ENCODE measurements at regions not wholly inside any gene's neighbourhood (a gene's known extent, or its start where the extent isn't known, plus 50 kb on each side); places are given as distances from the start of the nearest gene placed in this dataset.
A peak's percentile ranks its signal among the peaks of the same experiment; 100 is the strongest.
"Not testable (repeated sequence)": the region's sequence is repeated elsewhere in the genome, so short reads cannot be mapped to it uniquely, and the experiment has no call there.

DNA sequence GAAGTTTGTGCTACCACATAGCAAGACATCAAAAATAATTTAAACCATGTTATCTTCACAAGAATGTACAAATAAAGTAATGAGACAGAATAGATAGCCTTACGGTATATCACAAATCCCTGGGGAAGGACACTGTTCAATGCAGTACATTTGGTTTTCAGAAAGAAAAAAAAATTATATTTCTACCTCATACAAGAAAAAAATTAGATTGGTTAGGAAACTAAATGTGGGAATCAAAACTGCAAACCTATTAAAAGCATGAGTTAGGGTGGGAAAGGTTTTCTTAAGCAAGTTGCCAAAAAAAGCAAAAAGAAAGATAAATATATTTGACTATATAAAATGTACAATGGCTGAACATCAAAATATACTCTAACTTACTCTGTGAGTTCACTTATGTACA lies 201.9 kb upstream of the NREP start:
- Histone ChIP-seq H3K36me3 (ENCODE audit: control insufficient read depth, insufficient read depth, low read length) (no peaks in the 10 kb centered on the region), H3K4me3 (ENCODE audit: low read depth, low read length) (no peak overlapping the region), H3K27me3 (ENCODE audit: control insufficient read depth, insufficient read depth, low read length) (no peaks in the 10 kb centered on the region)
- TF ChIP-seq, protein P1, sequence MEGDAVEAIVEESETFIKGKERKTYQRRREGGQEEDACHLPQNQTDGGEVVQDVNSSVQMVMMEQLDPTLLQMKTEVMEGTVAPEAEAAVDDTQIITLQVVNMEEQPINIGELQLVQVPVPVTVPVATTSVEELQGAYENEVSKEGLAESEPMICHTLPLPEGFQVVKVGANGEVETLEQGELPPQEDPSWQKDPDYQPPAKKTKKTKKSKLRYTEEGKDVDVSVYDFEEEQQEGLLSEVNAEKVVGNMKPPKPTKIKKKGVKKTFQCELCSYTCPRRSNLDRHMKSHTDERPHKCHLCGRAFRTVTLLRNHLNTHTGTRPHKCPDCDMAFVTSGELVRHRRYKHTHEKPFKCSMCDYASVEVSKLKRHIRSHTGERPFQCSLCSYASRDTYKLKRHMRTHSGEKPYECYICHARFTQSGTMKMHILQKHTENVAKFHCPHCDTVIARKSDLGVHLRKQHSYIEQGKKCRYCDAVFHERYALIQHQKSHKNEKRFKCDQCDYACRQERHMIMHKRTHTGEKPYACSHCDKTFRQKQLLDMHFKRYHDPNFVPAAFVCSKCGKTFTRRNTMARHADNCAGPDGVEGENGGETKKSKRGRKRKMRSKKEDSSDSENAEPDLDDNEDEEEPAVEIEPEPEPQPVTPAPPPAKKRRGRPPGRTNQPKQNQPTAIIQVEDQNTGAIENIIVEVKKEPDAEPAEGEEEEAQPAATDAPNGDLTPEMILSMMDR (IDR thresholded peaks at IDR 0.05; ENCODE audit: insufficient read depth, low read length, severe bottlenecking) = no peak
- FAIRE-seq = no peak
- no peak for DNase-seq (ENCODE audit: low read depth)

DNA sequence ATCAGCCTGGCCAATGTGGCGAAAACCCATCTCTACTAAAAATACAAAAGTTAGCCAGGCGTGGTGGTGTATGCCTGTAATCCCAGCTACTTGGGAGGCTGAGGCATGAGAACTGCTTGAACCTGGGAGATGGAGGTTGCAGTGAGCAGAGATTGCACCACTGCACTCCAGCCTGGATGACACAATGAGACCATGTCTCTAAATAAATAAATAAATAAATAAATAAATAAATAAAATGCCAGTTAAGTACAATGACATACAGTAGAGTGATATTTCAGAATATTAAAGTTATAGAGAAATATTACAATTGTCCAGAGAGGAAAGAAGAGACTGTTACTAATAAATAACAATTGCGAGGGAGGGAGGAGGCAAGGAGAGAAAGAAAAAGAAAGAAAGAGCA lies 199.8 kb upstream of the NREP start:
- not testable (repeated sequence) for DNase-seq (ENCODE audit: low read depth); H3K36me3 ChIP-seq (ENCODE audit: control insufficient read depth, insufficient read depth, low read length); H3K27me3 ChIP-seq (ENCODE audit: control insufficient read depth, insufficient read depth, low read length); H3K4me3 ChIP-seq (ENCODE audit: low read depth, low read length); FAIRE-seq

GRCh38 chr5:111954516-111955395 lies 197.8 kb upstream of the NREP start:
- no peaks in the 10 kb centered on the region for H3K36me3 ChIP-seq (ENCODE audit: control insufficient read depth, insufficient read depth, low read length)
- FAIRE-seq = no peak

GRCh38 chr5:111953351-111954127 lies 196.5 kb upstream of the NREP start:
- TF ChIP-seq, protein P1 (IDR thresholded peaks at IDR 0.05; ENCODE audit: insufficient read depth, low read length, severe bottlenecking) = no peak
- DNase-seq (ENCODE audit: low read depth) (no peak), FAIRE-seq (no peak)
- Histone ChIP-seq H3K27me3 (ENCODE audit: control insufficient read depth, insufficient read depth, low read length) (no peaks in the 10 kb centered on the region), H3K36me3 (ENCODE audit: control insufficient read depth, insufficient read depth, low read length) (no peaks in the 10 kb centered on the region), H3K4me3 (ENCODE audit: low read depth, low read length) (no peak overlapping the region)

More at GRCh38 chr5:111954516-111955395, 197.8 kb upstream of the NREP start:
- Histone ChIP-seq H3K27me3 (ENCODE audit: control insufficient read depth, insufficient read depth, low read length) (no peaks in the 10 kb centered on the region), H3K4me3 (ENCODE audit: low read depth, low read length) (no peak overlapping the region)
- TF ChIP-seq, protein P1 (IDR thresholded peaks at IDR 0.05; ENCODE audit: insufficient read depth, low read length, severe bottlenecking) = no peak
- DNase-seq (ENCODE audit: low read depth) = peak; percentile 21

- Histone ChIP-seq H3K4me3 (ENCODE audit: low read depth, low read length) (no peak overlapping the region), H3K36me3 (ENCODE audit: control insufficient read depth, insufficient read depth, low read length) (no peaks in the 10 kb centered on the region), H3K27me3 (ENCODE audit: control insufficient read depth, insufficient read depth, low read length) (no peaks in the 10 kb centered on the region)
- DNase-seq (ENCODE audit: low read depth) (no peak), FAIRE-seq (no peak)
- TF ChIP-seq, protein P1 (IDR thresholded peaks at IDR 0.05; ENCODE audit: insufficient read depth, low read length, severe bottlenecking) = no peak
These were observed 195.6 kb upstream of the NREP start for GRCh38 chr5:111952555-111952954.

- Histone ChIP-seq H3K4me3 (ENCODE audit: low read depth, low read length) (no peak overlapping the region), H3K27me3 (ENCODE audit: control insufficient read depth, insufficient read depth, low read length) (no peaks in the 10 kb centered on the region), H3K36me3 (ENCODE audit: control insufficient read depth, insufficient read depth, low read length) (no peaks in the 10 kb centered on the region)
- DNase-seq (ENCODE audit: low read depth) = peak; percentile 64
- TF ChIP-seq, protein P1 (IDR thresholded peaks at IDR 0.05; ENCODE audit: insufficient read depth, low read length, severe bottlenecking) = no peak
- FAIRE-seq = no peak
These were observed 193.7 kb upstream of the NREP start for GRCh38 chr5:111950660-111951059.
